OCI-LY1 (cell line): ENCODE measurements at regions not wholly inside any gene's neighbourhood (a gene's known extent, or its start where the extent isn't known, plus 50 kb on each side); places are given as distances from the start of the nearest gene placed in this dataset.

Experiments used
- EZH2 ChIP-seq: fragments of 200-600 bp; sonication (generic), shearing (Covaris generic); IDR thresholded peaks from 2 replicates; pipeline ENCODE4 v1.8.0; 2017; ENCODE audit warnings: borderline replicate concordance, mixed run types, mild to moderate bottlenecking, antibody characterized with exemption, low read length, moderate library complexity, mixed read lengths
- TF ChIP-seq, protein P1 (sequence below): fragments of 200-600 bp; sonication (generic), shearing (Covaris generic); IDR thresholded peaks from 2 replicates; pipeline ENCODE4 v1.5.1; 2017; ENCODE audit warnings: mild to moderate bottlenecking, antibody characterized with exemption, low read length, moderate library complexity, mixed read lengths

GRCh38 chr4:23322732-23323131 is 567.1 kb downstream of the PPARGC1A start:
- TF ChIP-seq, protein P1, sequence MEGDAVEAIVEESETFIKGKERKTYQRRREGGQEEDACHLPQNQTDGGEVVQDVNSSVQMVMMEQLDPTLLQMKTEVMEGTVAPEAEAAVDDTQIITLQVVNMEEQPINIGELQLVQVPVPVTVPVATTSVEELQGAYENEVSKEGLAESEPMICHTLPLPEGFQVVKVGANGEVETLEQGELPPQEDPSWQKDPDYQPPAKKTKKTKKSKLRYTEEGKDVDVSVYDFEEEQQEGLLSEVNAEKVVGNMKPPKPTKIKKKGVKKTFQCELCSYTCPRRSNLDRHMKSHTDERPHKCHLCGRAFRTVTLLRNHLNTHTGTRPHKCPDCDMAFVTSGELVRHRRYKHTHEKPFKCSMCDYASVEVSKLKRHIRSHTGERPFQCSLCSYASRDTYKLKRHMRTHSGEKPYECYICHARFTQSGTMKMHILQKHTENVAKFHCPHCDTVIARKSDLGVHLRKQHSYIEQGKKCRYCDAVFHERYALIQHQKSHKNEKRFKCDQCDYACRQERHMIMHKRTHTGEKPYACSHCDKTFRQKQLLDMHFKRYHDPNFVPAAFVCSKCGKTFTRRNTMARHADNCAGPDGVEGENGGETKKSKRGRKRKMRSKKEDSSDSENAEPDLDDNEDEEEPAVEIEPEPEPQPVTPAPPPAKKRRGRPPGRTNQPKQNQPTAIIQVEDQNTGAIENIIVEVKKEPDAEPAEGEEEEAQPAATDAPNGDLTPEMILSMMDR: no peak
- TF ChIP-seq EZH2: no peak
